Keratinocyte (primary cell): ENCODE measurements at regions not wholly inside any gene's neighbourhood (a gene's known extent, or its start where the extent isn't known, plus 50 kb on each side); places are given as distances from the start of the nearest gene placed in this dataset.

Experiments
- DNase-seq: peaks from one replicate; pipeline ENCODE4 v3.0.0-alpha.2; 2011; ENCODE audit warnings: low read depth, missing footprints, low spot score
- FAIRE-seq: peaks from 2 replicates; lab custom pipeline; 2011; peaks lifted over from hg19 to GRCh38; lab: Jason Lieb, UNC
- H2AFZ ChIP-seq: 2 replicates; pipeline ENCODE4 v1.6.0; 2012; ENCODE audit warnings: low read length, control low read depth, inconsistent platforms; ENCODE audit not compliant: control insufficient read depth
- H3K27ac ChIP-seq: 2 replicates; pipeline ENCODE4 v1.5.1; 2011; ENCODE audit warnings: low read length; ENCODE audit not compliant: control insufficient read depth, insufficient read depth
- H3K27me3 ChIP-seq: 3 replicates; pipeline ENCODE4 v1.6.0; 2011; ENCODE audit warnings: low read length; ENCODE audit not compliant: control insufficient read depth, insufficient read depth; ENCODE audit errors: extremely low read depth
- H3K36me3 ChIP-seq, 2 experiments: 2 replicates in 1 of 2; 3 replicates in 1 of 2; pipeline ENCODE4 v1.5.1; 2011; ENCODE audit warnings: low read length in 2 of 2, mild to moderate bottlenecking in 1 of 2; ENCODE audit not compliant: control insufficient read depth in 2 of 2, insufficient read depth in 2 of 2; ENCODE audit errors: extremely low read depth in 1 of 2
- H3K4me1 ChIP-seq: 3 replicates; pipeline ENCODE4 v1.5.1; 2011; ENCODE audit warnings: low read length; ENCODE audit not compliant: control insufficient read depth, insufficient read depth; ENCODE audit errors: extremely low read depth
- H3K4me2 ChIP-seq: 3 replicates; pipeline ENCODE4 v1.6.0; 2011; ENCODE audit warnings: low read depth, low read length; ENCODE audit not compliant: control insufficient read depth, insufficient read depth; ENCODE audit errors: extremely low read depth
- H3K4me3 ChIP-seq, 3 experiments: fragments of 200-600 bp in 1 of 3; sonication (generic) in 1 of 3; 2 replicates in 2 of 3; 3 replicates in 1 of 3; pipeline ENCODE4 v1.5.1; 2011 to 2016; ENCODE audit warnings: low read length in 3 of 3, mild to moderate bottlenecking in 3 of 3, control low read depth in 2 of 3, inconsistent platforms in 1 of 3, low read depth in 1 of 3, mixed read lengths in 1 of 3, mixed run types in 1 of 3, moderate library complexity in 1 of 3; ENCODE audit not compliant: control insufficient read depth in 2 of 3, insufficient read depth in 2 of 3; ENCODE audit errors: extremely low read depth in 1 of 3
- H3K79me2 ChIP-seq: 2 replicates; pipeline ENCODE4 v1.6.0; 2012; ENCODE audit warnings: low read length; ENCODE audit not compliant: control insufficient read depth, insufficient read depth
- H3K9ac ChIP-seq: 3 replicates; pipeline ENCODE4 v1.6.0; 2011; ENCODE audit warnings: low read length; ENCODE audit not compliant: control insufficient read depth, insufficient read depth; ENCODE audit errors: extremely low read depth
- H3K9me1 ChIP-seq: 3 replicates; pipeline ENCODE4 v1.6.0; 2011; ENCODE audit warnings: low read length; ENCODE audit not compliant: control insufficient read depth, insufficient read depth; ENCODE audit errors: extremely low read depth
- H3K9me3 ChIP-seq: 2 replicates; pipeline ENCODE4 v1.5.1; 2012; ENCODE audit warnings: low read depth, low read length; ENCODE audit not compliant: control insufficient read depth
- H4K20me1 ChIP-seq: 3 replicates; pipeline ENCODE4 v1.6.0; 2011; ENCODE audit warnings: low read length; ENCODE audit not compliant: control insufficient read depth, insufficient read depth; ENCODE audit errors: extremely low read depth
- EZH2 ChIP-seq: IDR thresholded peaks from one replicate; pipeline ENCODE4 v1.6.1; 2012; ENCODE audit warnings: inconsistent platforms, mild to moderate bottlenecking, low read length, moderate library complexity
- dilution Hi-C: fragments of 300-500 bp; cut with MboI; formaldehyde crosslinking; loops from one replicate; pipeline ENCODE4 v1.7.0; 2020; ENCODE audit warnings: low sequenced_read_pairs; ENCODE audit not compliant: extremely low pct_ligation_motif_present
- TF ChIP-seq, protein P1 (sequence below), 3 experiments: IDR thresholded peaks in 1 of 3; conservative IDR thresholded peaks in 1 of 3; optimal IDR thresholded peaks in 1 of 3; 2 replicates in 2 of 3; 3 replicates in 1 of 3; pipeline versions ENCODE3 to v1.5.1; 2011; ENCODE audit warnings: low read length in 3 of 3, mild to moderate bottlenecking in 3 of 3, moderate library complexity in 2 of 3, control low read depth in 1 of 3, inconsistent platforms in 1 of 3; ENCODE audit not compliant: insufficient read depth in 2 of 3; ENCODE audit errors: extremely low read depth in 1 of 3

DNA sequence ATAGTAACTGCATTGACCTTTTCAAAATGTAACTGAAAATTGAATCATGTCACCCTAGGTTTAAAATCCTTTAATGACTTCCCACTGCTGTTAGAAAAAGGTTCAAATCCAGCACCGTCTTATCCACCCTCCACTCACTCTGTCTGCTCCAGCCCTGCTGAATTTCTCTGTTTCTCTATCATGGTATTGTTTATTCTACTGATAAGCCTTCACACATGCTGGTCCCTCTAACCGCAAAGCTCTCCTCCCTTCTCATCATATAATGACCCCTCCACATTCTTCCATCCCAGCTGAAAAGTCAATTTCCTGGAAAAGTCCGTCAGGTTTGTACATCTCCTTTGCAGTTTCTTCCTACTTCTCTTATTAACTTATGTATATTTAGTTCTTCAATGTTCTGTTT, 389.2 kb upstream of the F9 start:
- dilution Hi-C loops, result no loop called here
- TF ChIP-seq, protein P1, sequence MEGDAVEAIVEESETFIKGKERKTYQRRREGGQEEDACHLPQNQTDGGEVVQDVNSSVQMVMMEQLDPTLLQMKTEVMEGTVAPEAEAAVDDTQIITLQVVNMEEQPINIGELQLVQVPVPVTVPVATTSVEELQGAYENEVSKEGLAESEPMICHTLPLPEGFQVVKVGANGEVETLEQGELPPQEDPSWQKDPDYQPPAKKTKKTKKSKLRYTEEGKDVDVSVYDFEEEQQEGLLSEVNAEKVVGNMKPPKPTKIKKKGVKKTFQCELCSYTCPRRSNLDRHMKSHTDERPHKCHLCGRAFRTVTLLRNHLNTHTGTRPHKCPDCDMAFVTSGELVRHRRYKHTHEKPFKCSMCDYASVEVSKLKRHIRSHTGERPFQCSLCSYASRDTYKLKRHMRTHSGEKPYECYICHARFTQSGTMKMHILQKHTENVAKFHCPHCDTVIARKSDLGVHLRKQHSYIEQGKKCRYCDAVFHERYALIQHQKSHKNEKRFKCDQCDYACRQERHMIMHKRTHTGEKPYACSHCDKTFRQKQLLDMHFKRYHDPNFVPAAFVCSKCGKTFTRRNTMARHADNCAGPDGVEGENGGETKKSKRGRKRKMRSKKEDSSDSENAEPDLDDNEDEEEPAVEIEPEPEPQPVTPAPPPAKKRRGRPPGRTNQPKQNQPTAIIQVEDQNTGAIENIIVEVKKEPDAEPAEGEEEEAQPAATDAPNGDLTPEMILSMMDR (optimal IDR thresholded peaks at IDR 0.05 in 1 of 3, IDR thresholded peaks at IDR 0.05 in 1 of 3, conservative IDR thresholded peaks at IDR 0.05 in 1 of 3; ENCODE audit: extremely low read depth in 1 of 3, insufficient read depth in 2 of 3, low read length in 3 of 3), result no peak
- TF ChIP-seq EZH2, result no peak

DNA sequence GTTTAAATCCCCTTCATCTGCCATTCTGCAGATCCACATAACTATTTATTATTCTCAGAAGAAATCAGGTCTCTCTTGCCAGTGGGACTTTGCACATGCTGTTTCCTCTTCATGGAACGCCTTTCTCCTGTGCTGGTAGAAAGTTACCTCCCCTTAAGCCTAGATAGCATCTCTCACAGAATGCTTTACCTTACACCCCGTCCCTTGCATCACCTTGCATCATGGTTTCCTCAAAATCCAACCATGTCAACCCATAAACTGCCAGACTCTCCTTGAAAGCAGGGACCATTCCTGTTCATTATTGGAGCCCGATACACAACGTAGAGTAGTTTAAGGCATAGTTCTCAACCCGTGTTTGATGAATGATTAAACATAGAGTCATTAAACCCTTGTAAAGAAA, 396.2 kb upstream of the F9 start:
- H3K4me2 ChIP-seq, result no peak overlapping the region
- H3K9me1 ChIP-seq, result no peaks in the 10 kb centered on the region
- no peaks in the 10 kb centered on the region for H3K36me3 ChIP-seq
- no peak overlapping the region for H2AFZ ChIP-seq
- TF ChIP-seq, protein P1 (optimal IDR thresholded peaks at IDR 0.05 in 1 of 3, IDR thresholded peaks at IDR 0.05 in 1 of 3, conservative IDR thresholded peaks at IDR 0.05 in 1 of 3; ENCODE audit: extremely low read depth in 1 of 3, insufficient read depth in 2 of 3, low read length in 3 of 3), result no peak
- no peak for TF ChIP-seq EZH2
- dilution Hi-C loops, result no loop called here
- H3K9me3 ChIP-seq, result no peaks in the 10 kb centered on the region
- H3K27me3 ChIP-seq, result no peaks in the 10 kb centered on the region
- no peaks in the 10 kb centered on the region for H3K4me1 ChIP-seq
- H3K27ac ChIP-seq, result no peak overlapping the region
- DNase-seq (no peak), FAIRE-seq (no peak)
- no peak overlapping the region for H3K9ac ChIP-seq
- H3K4me3 ChIP-seq, result no peak overlapping the region
- H4K20me1 ChIP-seq, result no peaks in the 10 kb centered on the region
- no peaks in the 10 kb centered on the region for H3K79me2 ChIP-seq

More for the DNA sequence above, 389.2 kb upstream of the F9 start:
- no peaks in the 10 kb centered on the region for H4K20me1 ChIP-seq
- no peak overlapping the region for H2AFZ ChIP-seq
- DNase-seq (no peak), FAIRE-seq (no peak)
- H3K79me2 ChIP-seq, result no peaks in the 10 kb centered on the region
- H3K27me3 ChIP-seq, result no peaks in the 10 kb centered on the region
- H3K9me1 ChIP-seq, result no peaks in the 10 kb centered on the region
- no peak overlapping the region for H3K9ac ChIP-seq
- no peaks in the 10 kb centered on the region for H3K4me1 ChIP-seq
- H3K27ac ChIP-seq, result no peak overlapping the region
- H3K9me3 ChIP-seq, result no peaks in the 10 kb centered on the region
- no peaks in the 10 kb centered on the region for H3K36me3 ChIP-seq
- no peak overlapping the region for H3K4me3 ChIP-seq
- no peak overlapping the region for H3K4me2 ChIP-seq
